ENCODE measurements at regions not wholly inside any gene's neighbourhood (a gene's known extent, or its start where the extent isn't known, plus 50 kb on each side); places are given as distances from the start of the nearest gene placed in this dataset.

DNA sequence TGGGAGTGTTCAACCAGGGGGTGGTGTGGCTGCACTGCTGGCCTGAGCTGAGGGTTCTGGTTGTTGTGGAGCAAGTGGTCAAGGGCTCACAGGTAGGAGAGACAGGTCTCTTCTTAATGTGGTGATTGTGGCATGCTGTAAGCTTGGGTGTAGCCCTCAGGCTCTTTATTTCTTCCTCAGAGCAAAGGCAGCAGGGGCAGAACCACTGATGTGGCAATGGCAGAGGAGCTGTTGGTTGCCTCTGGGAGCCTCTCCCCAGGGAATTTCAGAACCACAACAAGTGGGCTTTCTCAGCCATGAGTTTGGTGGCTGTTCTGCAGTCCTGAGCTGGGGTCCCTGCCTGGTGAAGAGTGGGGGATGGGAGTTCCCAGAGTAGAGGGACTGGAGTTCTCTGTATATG is 1017.2 kb downstream of the SH3BGRL start:
- no peak overlapping the region for H3K4me3 Mint-ChIP-seq
- H3K4me1 Mint-ChIP-seq, result no peaks in the 10 kb centered on the region
- no peak for TF ChIP-seq CTCF (conservative IDR thresholded peaks at IDR 0.05)
- peaks cover 21% of the 10 kb centered on the region for H3K9me3 Mint-ChIP-seq
- no peak overlapping the region for H3K27ac Mint-ChIP-seq (ENCODE audit: unreplicated experiment)
- H3K36me3 Mint-ChIP-seq (ENCODE audit: low read depth), result peaks cover 7% of the 10 kb centered on the region
- H3K27me3 Mint-ChIP-seq (ENCODE audit: low read depth), result no peaks in the 10 kb centered on the region
- DNase-seq (ENCODE audit: low read depth, low spot score), result no peak

GRCh38 chrX:82224961-82225360 is 1023.1 kb downstream of the SH3BGRL start:
- no peaks in the 10 kb centered on the region for H3K36me3 Mint-ChIP-seq (ENCODE audit: low read depth)
- no peak for TF ChIP-seq CTCF (conservative IDR thresholded peaks at IDR 0.05)
- DNase-seq (ENCODE audit: low read depth, low spot score), result no peak
- H3K4me1 Mint-ChIP-seq, result no peaks in the 10 kb centered on the region
- no peaks in the 10 kb centered on the region for H3K27me3 Mint-ChIP-seq (ENCODE audit: low read depth)
- H3K27ac Mint-ChIP-seq (ENCODE audit: unreplicated experiment), result no peak overlapping the region
- H3K9me3 Mint-ChIP-seq, result peaks cover 11% of the 10 kb centered on the region
- H3K4me3 Mint-ChIP-seq, result no peak overlapping the region

GRCh38 chrX:82230013-82230412 is 1028.1 kb downstream of the SH3BGRL start:
- no peaks in the 10 kb centered on the region for H3K36me3 Mint-ChIP-seq (ENCODE audit: low read depth)
- no peaks in the 10 kb centered on the region for H3K27me3 Mint-ChIP-seq (ENCODE audit: low read depth)
- H3K4me3 Mint-ChIP-seq, result no peak overlapping the region
- no peaks in the 10 kb centered on the region for H3K4me1 Mint-ChIP-seq
- H3K27ac Mint-ChIP-seq (ENCODE audit: unreplicated experiment), result no peak overlapping the region
- TF ChIP-seq CTCF (conservative IDR thresholded peaks at IDR 0.05), result peak; percentile 22
- H3K9me3 Mint-ChIP-seq, result peaks cover 15% of the 10 kb centered on the region
- no peak for DNase-seq (ENCODE audit: low read depth, low spot score)

- Mint-ChIP-seq H3K4me1 (no peaks in the 10 kb centered on the region), H3K9me3 (peaks cover 15% of the 10 kb centered on the region), H3K36me3 (ENCODE audit: low read depth) (peaks cover 8% of the 10 kb centered on the region), H3K27ac (ENCODE audit: unreplicated experiment) (no peak overlapping the region), H3K4me3 (no peak overlapping the region), H3K27me3 (ENCODE audit: low read depth) (no peaks in the 10 kb centered on the region)
- TF ChIP-seq CTCF (conservative IDR thresholded peaks at IDR 0.05), result no peak
- no peak for DNase-seq (ENCODE audit: low read depth, low spot score)
These were observed 1030.8 kb downstream of the SH3BGRL start for GRCh38 chrX:82232679-82233078.

DNA sequence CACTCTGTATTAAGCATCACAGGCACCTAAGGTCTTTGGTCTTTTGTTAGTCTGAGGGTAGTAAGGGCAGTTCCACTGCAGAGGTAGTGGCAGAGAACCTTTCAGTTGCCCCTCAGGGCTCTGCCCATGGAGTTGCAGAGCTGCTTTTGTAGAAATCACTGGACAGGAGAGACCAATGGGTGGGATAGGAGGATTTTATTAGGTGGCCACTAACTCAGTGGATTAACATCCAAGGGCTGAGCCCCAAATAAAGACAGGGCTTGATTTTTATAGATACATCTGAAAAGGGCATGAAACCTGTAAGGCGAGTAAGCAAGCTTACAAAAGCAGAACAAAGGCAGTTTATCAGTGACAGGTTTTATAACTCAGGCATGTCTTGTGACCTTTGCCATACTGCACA is 1035.4 kb downstream of the SH3BGRL start:
- Mint-ChIP-seq H3K36me3 (ENCODE audit: low read depth) (peaks cover 10% of the 10 kb centered on the region), H3K27me3 (ENCODE audit: low read depth) (no peaks in the 10 kb centered on the region), H3K4me1 (no peaks in the 10 kb centered on the region), H3K9me3 (peaks cover 13% of the 10 kb centered on the region), H3K27ac (ENCODE audit: unreplicated experiment) (no peak overlapping the region), H3K4me3 (no peak overlapping the region)
- DNase-seq (ENCODE audit: low read depth, low spot score), result no peak
- no peak for TF ChIP-seq CTCF (conservative IDR thresholded peaks at IDR 0.05)

All from neural crest cell (in vitro differentiated cells).